H1 (cell line): ENCODE measurements at regions not wholly inside any gene's neighbourhood (a gene's known extent, or its start where the extent isn't known, plus 50 kb on each side); places are given as distances from the start of the nearest gene placed in this dataset.

Experiments
- CTCF ChIA-PET: fragments of 300-600 bp; sonication (Branson Sonifier 250); formaldehyde crosslinking; loops from one replicate; lab custom pipeline; 2021; ENCODE audit not compliant: partially characterized antibody; lab: Charles Lee
- POLR2A ChIA-PET: fragments of 300-600 bp; sonication (Branson Sonifier 250); formaldehyde crosslinking; loops from one replicate; lab custom pipeline; 2021; ENCODE audit warnings: inconsistent platforms; ENCODE audit not compliant: partially characterized antibody; lab: Charles Lee
- DNase-seq, 2 experiments: peaks; one replicate each; pipeline versions ENCODE4 v3.0.0 to v3.0.0-alpha.2; 2010 to 2022; ENCODE audit warnings: low spot score in 2 of 2, low read depth in 1 of 2, mixed read lengths in 1 of 2
- FAIRE-seq: peaks from 2 replicates; lab custom pipeline; 2011; peaks lifted over from hg19 to GRCh38; lab: Jason Lieb, UNC
- H2AFZ ChIP-seq: 2 replicates; pipeline ENCODE4 v1.8.1; 2012; ENCODE audit warnings: low read length, inconsistent platforms
- H2AK5ac ChIP-seq: 2 replicates; pipeline ENCODE4 v1.6.1; 2013; ENCODE audit warnings: low read depth, low read length
- H2BK120ac ChIP-seq: replicated peaks from 2 replicates; pipeline ENCODE3; 2013; ENCODE audit warnings: low read depth, low read length, inconsistent platforms
- H2BK12ac ChIP-seq: 2 replicates; pipeline ENCODE4 v1.6.1; 2013; ENCODE audit warnings: low read depth, low read length
- H2BK15ac ChIP-seq: 2 replicates; pipeline ENCODE4 v1.6.1; 2013; ENCODE audit warnings: low read length
- H2BK20ac ChIP-seq: 2 replicates; pipeline ENCODE4 v1.6.1; 2013; ENCODE audit warnings: low read length
- H2BK5ac ChIP-seq: 2 replicates; pipeline ENCODE4 v1.6.1; 2013; ENCODE audit warnings: low read depth, low read length
- H3K14ac ChIP-seq: 2 replicates; pipeline ENCODE4 v1.6.1; 2013; ENCODE audit warnings: inconsistent platforms; ENCODE audit not compliant: insufficient read length
- H3K18ac ChIP-seq: 2 replicates; pipeline ENCODE4 v1.6.1; 2013; ENCODE audit warnings: low read length; ENCODE audit errors: extremely low read depth
- H3K23ac ChIP-seq: 2 replicates; pipeline ENCODE4 v1.6.1; 2013; ENCODE audit warnings: inconsistent platforms; ENCODE audit not compliant: insufficient read length
- H3K23me2 ChIP-seq: 2 replicates; pipeline ENCODE4 v1.6.1; 2013; ENCODE audit warnings: low read depth, low read length
- H3K27ac ChIP-seq: 2 replicates; pipeline ENCODE4 v1.6.1; 2011; ENCODE audit warnings: low read depth, low read length, inconsistent platforms
- H3K27me3 ChIP-seq, 4 experiments: replicated peaks in 1 of 4; 1 replicate in 1 of 4; 2 replicates in 3 of 4; pipeline versions ENCODE4 v1.6.1 to v1.8.1; 2011 to 2013; ENCODE audit warnings: low read length in 3 of 4, mild to moderate bottlenecking in 3 of 4, inconsistent platforms in 2 of 4, mixed read lengths in 2 of 4, moderate library complexity in 1 of 4; ENCODE audit not compliant: control insufficient read depth in 3 of 4, insufficient read depth in 3 of 4; ENCODE audit errors: extremely low read depth in 1 of 4
- H3K36me3 ChIP-seq, 4 experiments: 2 replicates each; pipeline versions ENCODE4 v1.6.1 to v1.8.1; 2011 to 2013; ENCODE audit warnings: mild to moderate bottlenecking in 4 of 4, low read length in 3 of 4, moderate library complexity in 2 of 4, control low read depth in 1 of 4, inconsistent platforms in 1 of 4; ENCODE audit not compliant: insufficient read depth in 4 of 4, control insufficient read depth in 2 of 4
- H3K4ac ChIP-seq: replicated peaks from 2 replicates; pipeline ENCODE3; 2013; ENCODE audit warnings: low read length, low read depth, mixed read lengths, inconsistent platforms; ENCODE audit not compliant: insufficient read length
- H3K4me1 ChIP-seq, 4 experiments: replicated peaks in 1 of 4; 1 replicate in 1 of 4; 2 replicates in 3 of 4; pipeline versions ENCODE4 v1.6.1 to v1.8.1; 2011 to 2013; ENCODE audit warnings: low read length in 3 of 4, inconsistent platforms in 2 of 4, mixed read lengths in 1 of 4; ENCODE audit not compliant: insufficient read depth in 4 of 4, control insufficient read depth in 3 of 4
- H3K4me2 ChIP-seq, 2 experiments: 2 replicates each; pipeline versions ENCODE4 v1.6.1 to v1.8.1; 2011 to 2013; ENCODE audit warnings: low read depth in 2 of 2, low read length in 2 of 2, control low read depth in 1 of 2, inconsistent platforms in 1 of 2, mild to moderate bottlenecking in 1 of 2; ENCODE audit not compliant: insufficient read depth in 1 of 2
- H3K4me3 ChIP-seq, 4 experiments: fragments of 200-600, 300-600 bp in 1 of 4; sonication (generic), shearing (Covaris generic), sonication (Bioruptor Twin) in 1 of 4; 2 replicates each; pipeline versions ENCODE4 v1.5.1 to v1.8.1; 2011 to 2016; ENCODE audit warnings: low read length in 4 of 4, low read depth in 3 of 4, control low read depth in 2 of 4, inconsistent platforms in 2 of 4, mild to moderate bottlenecking in 2 of 4, mixed read lengths in 1 of 4, moderate library complexity in 1 of 4; ENCODE audit not compliant: insufficient read depth in 2 of 4; ENCODE audit errors: extremely low read depth in 1 of 4
- H3K56ac ChIP-seq: replicated peaks from 2 replicates; pipeline ENCODE3; 2013; ENCODE audit warnings: low read depth, mild to moderate bottlenecking, mixed read lengths, low read length, inconsistent platforms; ENCODE audit not compliant: insufficient read length
- H3K79me1 ChIP-seq: 2 replicates; pipeline ENCODE4 v1.6.1; 2013; ENCODE audit warnings: low read depth, low read length, control low read depth
- H3K79me2 ChIP-seq, 2 experiments: 2 replicates each; pipeline versions ENCODE4 v1.6.1 to v1.8.1; 2012 to 2013; ENCODE audit warnings: low read length in 2 of 2, mild to moderate bottlenecking in 2 of 2, inconsistent platforms in 1 of 2; ENCODE audit not compliant: insufficient read depth in 2 of 2, control insufficient read depth in 1 of 2
- H3K9ac ChIP-seq, 4 experiments: replicated peaks in 1 of 4; 1 replicate in 1 of 4; 2 replicates in 3 of 4; pipeline versions ENCODE4 v1.6.1 to v1.8.1; 2011 to 2013; ENCODE audit warnings: low read depth in 3 of 4, low read length in 3 of 4, control low read depth in 2 of 4, mild to moderate bottlenecking in 2 of 4, moderate library complexity in 2 of 4, inconsistent platforms in 1 of 4; ENCODE audit errors: extremely low read depth in 1 of 4
- H3K9me3 ChIP-seq, 2 experiments: 2 replicates each; pipeline versions ENCODE4 v1.6.1 to v1.8.1; 2012 to 2013; ENCODE audit warnings: mild to moderate bottlenecking in 2 of 2, moderate library complexity in 2 of 2, control low read depth in 1 of 2, inconsistent platforms in 1 of 2, low read depth in 1 of 2, low read length in 1 of 2, mixed read lengths in 1 of 2; ENCODE audit not compliant: insufficient read depth in 2 of 2
- H4K20me1 ChIP-seq, 2 experiments: replicated peaks in 1 of 2; 2 replicates each; pipeline versions ENCODE3 to v1.8.1; 2011 to 2013; ENCODE audit warnings: inconsistent platforms in 2 of 2, low read length in 2 of 2, mild to moderate bottlenecking in 1 of 2; ENCODE audit not compliant: insufficient read depth in 2 of 2, control insufficient read depth in 1 of 2
- H4K5ac ChIP-seq: 2 replicates; pipeline ENCODE4 v1.6.1; 2013; ENCODE audit warnings: low read length, low read depth, mixed read lengths, inconsistent platforms; ENCODE audit not compliant: insufficient read length
- H4K8ac ChIP-seq: 2 replicates; pipeline ENCODE4 v1.8.0; 2013; ENCODE audit warnings: mild to moderate bottlenecking, moderate library complexity, low read length, inconsistent platforms; ENCODE audit not compliant: insufficient read depth; ENCODE audit errors: extremely low read depth
- H4K91ac ChIP-seq: replicated peaks from 2 replicates; pipeline ENCODE3; 2013; ENCODE audit warnings: low read length, mixed read lengths, inconsistent platforms; ENCODE audit not compliant: insufficient read length
- EZH2 ChIP-seq: fragments of 200-600 bp; sonication (generic); IDR thresholded peaks from 2 replicates; pipeline ENCODE4 v1.7.1; 2012; ENCODE audit warnings: low read depth, mild to moderate bottlenecking, moderate library complexity, low read length, inconsistent platforms; ENCODE audit not compliant: severe bottlenecking
- JUN ChIP-seq: IDR thresholded peaks from 2 replicates; pipeline ENCODE4 v1.6.1; 2011; ENCODE audit warnings: low read depth, mild to moderate bottlenecking, improper control_type of control experiment, low read length
- JUND ChIP-seq: IDR thresholded peaks from 2 replicates; pipeline ENCODE4 v1.6.1; 2011; ENCODE audit warnings: mild to moderate bottlenecking, improper control_type of control experiment, low read length
- NRF1 ChIP-seq: IDR thresholded peaks from 2 replicates; pipeline ENCODE4 v1.6.1; 2011; ENCODE audit warnings: mild to moderate bottlenecking, low read depth, low read length, improper control_type of control experiment
- PHF8 ChIP-seq: fragments of 200-600 bp; sonication (generic); conservative IDR thresholded peaks from 2 replicates; pipeline ENCODE4 v1.7.1; 2012; ENCODE audit warnings: low read depth, mild to moderate bottlenecking, inconsistent platforms, low read length, moderate library complexity
- POLR2A ChIP-seq, 2 experiments: IDR thresholded peaks; 1 replicate in 1 of 2; 2 replicates in 1 of 2; pipeline ENCODE4 v1.6.1; 2011; ENCODE audit warnings: low read depth in 2 of 2, low read length in 2 of 2, mild to moderate bottlenecking in 2 of 2; ENCODE audit errors: control extremely low read depth in 1 of 2
- RAD21 ChIP-seq, 2 experiments: IDR thresholded peaks in 1 of 2; conservative IDR thresholded peaks in 1 of 2; 2 replicates each; pipeline ENCODE4 v1.6.1; 2011; ENCODE audit warnings: low read depth in 2 of 2, low read length in 2 of 2, improper control_type of control experiment in 1 of 2, inconsistent platforms in 1 of 2, mild to moderate bottlenecking in 1 of 2, moderate library complexity in 1 of 2
- SIX5 ChIP-seq: IDR thresholded peaks from 2 replicates; pipeline ENCODE4 v1.6.1; 2011; ENCODE audit warnings: mild to moderate bottlenecking, low read depth, low read length
- TAF1 ChIP-seq: IDR thresholded peaks from 2 replicates; pipeline ENCODE4 v1.6.1; 2011; ENCODE audit warnings: mild to moderate bottlenecking, low read depth, low read length
- USF2 ChIP-seq: IDR thresholded peaks from 2 replicates; pipeline ENCODE4 v1.6.1; 2011; ENCODE audit warnings: low read length, improper control_type of control experiment
- WGBS, 2 experiments: shearing (Covaris generic) in 1 of 2; methylation state at CpG; one replicate each; pipeline versions ENCODE4 v1.1.6 to v1.1.7; 2013 to 2015; ENCODE audit warnings: low lambda C conversion rate in 2 of 2, mixed read lengths in 2 of 2, inconsistent platforms in 1 of 2, low coverage in 1 of 2, missing lambda C conversion rate in 1 of 2; ENCODE audit not compliant: insufficient replicate concordance in 2 of 2, insufficient coverage in 1 of 2, insufficient read length in 1 of 2; ENCODE audit errors: extremely low coverage in 1 of 2, missing lambda C conversion rate in 1 of 2; 5-methylcytosine and 5-hydroxymethylcytosine counted together
- TF ChIP-seq, protein P1 (sequence below), 3 experiments: IDR thresholded peaks; 1 replicate in 2 of 3; 2 replicates in 1 of 3; pipeline versions ENCODE4 v1.5.1 to v1.6.1; 2011; ENCODE audit warnings: low read length in 3 of 3, mild to moderate bottlenecking in 3 of 3, inconsistent platforms in 2 of 3, low read depth in 1 of 3, moderate library complexity in 1 of 3; ENCODE audit not compliant: insufficient read depth in 1 of 3; ENCODE audit errors: control extremely low read depth in 1 of 3

GRCh38 chr4:123315617-123316016 is 81.0 kb upstream of the SPRY1 start:
- Histone ChIP-seq H2BK5ac (no peak overlapping the region), H3K9ac (no peak overlapping the region), H4K91ac (no peak overlapping the region), H2BK20ac (no peak overlapping the region), H3K18ac (no peak overlapping the region), H3K36me3 (peaks cover 0 to 3% (median 1%) of the 10 kb centered on the region in 4 experiments; a peak in 3 of 8 replicates), H3K9me3 (no peaks in the 10 kb centered on the region; a peak in 1 of 4 replicates), H4K5ac (no peak overlapping the region), H3K27ac (no peak overlapping the region), H3K79me1 (no peaks in the 10 kb centered on the region), H3K27me3 (no peaks in the 10 kb centered on the region), H3K4me3 (no peak overlapping the region), H4K8ac (no peak overlapping the region), H4K20me1 (no peaks in the 10 kb centered on the region), H3K14ac (no peak overlapping the region), H3K79me2 (no peaks in the 10 kb centered on the region), H3K56ac (no peak overlapping the region), H2BK120ac (no peak overlapping the region), H2AFZ (no peak overlapping the region), H3K23ac (no peak overlapping the region), H2AK5ac (no peak overlapping the region), H3K4me2 (no peak overlapping the region), H3K4ac (no peak overlapping the region), H2BK12ac (no peak overlapping the region), H2BK15ac (no peak overlapping the region), H3K4me1 (peaks cover 0 to 6% (median under 1%) of the 10 kb centered on the region in 4 experiments; a peak in 1 of 7 replicates), H3K23me2 (no peaks in the 10 kb centered on the region)
- POLR2A ChIA-PET, result no interaction called here
- 85% methylated on average over 1 of the region's 1 CpG; no CpG with 5 or more reads in 1 of the 2 experiments for WGBS, 2 experiments
- no peak for DNase-seq
- CTCF ChIA-PET, result interaction anchor here (0.6 to 2.0 kb wide), 4 partner anchors 9 to 189 kb away, joined by 3 to 5 read pairs (median 4); no protein-coding TSS in a partner anchor
- no peak for FAIRE-seq
- no peak for TF ChIP-seq RAD21 (IDR thresholded peaks at IDR 0.05 in 1 of 2, conservative IDR thresholded peaks at IDR 0.05 in 1 of 2; ENCODE audit: low read depth in 2 of 2, low read length in 2 of 2)
- no peak for TF ChIP-seq JUN
- TF ChIP-seq PHF8, result no peak
- TF ChIP-seq TAF1, result no peak
- TF ChIP-seq, protein P1, sequence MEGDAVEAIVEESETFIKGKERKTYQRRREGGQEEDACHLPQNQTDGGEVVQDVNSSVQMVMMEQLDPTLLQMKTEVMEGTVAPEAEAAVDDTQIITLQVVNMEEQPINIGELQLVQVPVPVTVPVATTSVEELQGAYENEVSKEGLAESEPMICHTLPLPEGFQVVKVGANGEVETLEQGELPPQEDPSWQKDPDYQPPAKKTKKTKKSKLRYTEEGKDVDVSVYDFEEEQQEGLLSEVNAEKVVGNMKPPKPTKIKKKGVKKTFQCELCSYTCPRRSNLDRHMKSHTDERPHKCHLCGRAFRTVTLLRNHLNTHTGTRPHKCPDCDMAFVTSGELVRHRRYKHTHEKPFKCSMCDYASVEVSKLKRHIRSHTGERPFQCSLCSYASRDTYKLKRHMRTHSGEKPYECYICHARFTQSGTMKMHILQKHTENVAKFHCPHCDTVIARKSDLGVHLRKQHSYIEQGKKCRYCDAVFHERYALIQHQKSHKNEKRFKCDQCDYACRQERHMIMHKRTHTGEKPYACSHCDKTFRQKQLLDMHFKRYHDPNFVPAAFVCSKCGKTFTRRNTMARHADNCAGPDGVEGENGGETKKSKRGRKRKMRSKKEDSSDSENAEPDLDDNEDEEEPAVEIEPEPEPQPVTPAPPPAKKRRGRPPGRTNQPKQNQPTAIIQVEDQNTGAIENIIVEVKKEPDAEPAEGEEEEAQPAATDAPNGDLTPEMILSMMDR (IDR thresholded peaks at IDR 0.05; ENCODE audit: control extremely low read depth in 1 of 3, insufficient read depth in 1 of 3, low read depth in 1 of 3, low read length in 3 of 3), result no peak
- no peak for TF ChIP-seq SIX5
- TF ChIP-seq USF2, result no peak
- no peak for TF ChIP-seq NRF1
- no peak for TF ChIP-seq JUND
- TF ChIP-seq EZH2, result no peak
- TF ChIP-seq POLR2A (IDR thresholded peaks at IDR 0.05; ENCODE audit: control extremely low read depth in 1 of 2, low read depth in 2 of 2, low read length in 2 of 2), result no peak
